HG02884 (cell line): ENCODE measurements at regions not wholly inside any gene's neighbourhood (a gene's known extent, or its start where the extent isn't known, plus 50 kb on each side); places are given as distances from the start of the nearest gene placed in this dataset.

Experiments
- ATAC-seq: cut with Tn5 transposase; IDR thresholded peaks from one replicate; pipeline ENCODE4 v1.9.1; 2021; ENCODE audit warnings: mild to moderate bottlenecking, moderate library complexity; ENCODE audit not compliant: unreplicated experiment

DNA sequence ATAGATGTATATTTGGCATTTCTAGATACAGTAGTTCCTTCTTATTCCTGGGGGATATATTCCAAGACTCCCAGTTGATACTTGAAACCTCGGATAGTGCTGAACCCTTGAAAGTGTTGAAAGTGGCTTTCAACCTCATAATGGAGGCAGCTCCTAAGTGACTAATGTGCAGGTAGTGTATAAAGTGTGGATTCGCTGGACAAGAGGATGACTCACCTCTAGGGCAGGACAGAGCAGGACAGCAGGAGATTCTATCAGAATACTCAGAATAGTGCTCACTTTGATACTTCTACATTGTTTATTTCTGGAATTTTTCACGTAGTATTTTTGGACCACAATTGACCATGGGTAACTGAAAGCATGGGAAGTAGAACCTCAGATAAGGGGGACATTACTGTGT is 1138.9 kb upstream of the WWC1 start:
- ATAC-seq: no peak

DNA sequence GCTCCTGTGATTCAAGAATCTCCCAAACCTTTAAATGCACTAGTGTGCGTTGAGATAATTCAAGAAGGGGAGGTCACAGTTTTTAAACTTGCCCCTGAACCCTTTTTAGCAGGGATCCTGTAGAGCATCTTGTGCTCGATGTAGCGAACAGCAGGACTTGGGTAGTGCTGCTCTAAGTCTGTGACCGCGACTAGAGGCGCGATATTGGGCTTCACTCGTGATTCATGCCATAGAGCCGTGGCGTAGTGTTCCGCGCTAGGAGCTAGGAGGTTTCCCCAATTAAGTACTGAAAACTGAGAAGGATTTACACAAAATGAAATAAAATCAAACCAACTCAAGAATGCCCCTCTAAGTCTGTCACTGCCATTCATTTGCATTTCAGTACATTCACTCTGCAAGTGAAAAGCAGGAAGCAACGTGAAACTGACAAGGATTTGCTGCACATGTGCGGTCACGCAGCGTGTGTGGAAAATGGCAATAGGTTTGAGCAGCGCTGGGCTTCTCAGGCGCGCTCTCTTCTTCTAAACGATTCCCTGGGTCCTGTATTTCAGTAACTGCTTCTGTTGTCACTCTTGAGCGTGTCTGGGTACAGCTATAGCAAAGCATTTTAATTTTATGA is 1135.9 kb upstream of the WWC1 start:
- ATAC-seq: no peak

DNA sequence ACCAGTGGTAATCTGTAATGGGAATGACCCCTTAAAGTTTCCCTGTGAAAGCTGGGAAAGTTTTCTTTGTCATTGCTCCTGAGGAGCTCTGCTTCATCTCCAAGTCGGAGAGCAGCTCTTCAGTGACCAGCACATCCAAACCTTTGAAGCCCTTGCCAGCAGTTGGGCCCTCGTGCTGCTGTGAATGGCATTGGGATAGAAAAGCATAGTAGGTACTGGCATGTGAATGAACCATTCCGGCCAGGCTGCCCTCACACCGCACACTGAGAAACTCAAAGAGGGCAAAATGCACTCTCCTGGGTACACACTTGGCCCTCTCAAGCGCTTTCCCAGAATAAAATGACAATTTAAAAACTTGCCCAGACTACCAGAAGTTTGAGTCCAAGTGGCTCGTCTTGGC is 1135.0 kb upstream of the WWC1 start:
- ATAC-seq: no peak

DNA sequence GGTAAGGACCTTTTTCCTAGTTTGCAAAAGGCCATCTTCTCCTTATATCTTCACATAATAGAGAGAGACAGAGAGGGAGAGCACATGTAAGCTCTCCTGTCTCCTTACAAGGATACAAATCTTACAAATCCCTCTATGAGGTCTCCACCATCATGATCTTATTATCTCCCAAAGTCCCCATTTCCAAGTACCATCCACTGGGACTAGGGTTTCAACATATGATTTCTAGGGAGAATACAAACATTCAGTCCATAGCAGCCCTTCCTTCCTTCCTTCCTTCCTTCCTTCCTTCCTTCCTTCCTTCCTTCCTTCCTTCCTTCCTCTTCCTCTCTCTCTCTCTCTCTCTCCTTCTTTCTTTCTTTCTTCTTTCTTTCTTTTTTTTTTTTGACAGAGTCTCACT is 1132.9 kb upstream of the WWC1 start:
- no peak for ATAC-seq

DNA sequence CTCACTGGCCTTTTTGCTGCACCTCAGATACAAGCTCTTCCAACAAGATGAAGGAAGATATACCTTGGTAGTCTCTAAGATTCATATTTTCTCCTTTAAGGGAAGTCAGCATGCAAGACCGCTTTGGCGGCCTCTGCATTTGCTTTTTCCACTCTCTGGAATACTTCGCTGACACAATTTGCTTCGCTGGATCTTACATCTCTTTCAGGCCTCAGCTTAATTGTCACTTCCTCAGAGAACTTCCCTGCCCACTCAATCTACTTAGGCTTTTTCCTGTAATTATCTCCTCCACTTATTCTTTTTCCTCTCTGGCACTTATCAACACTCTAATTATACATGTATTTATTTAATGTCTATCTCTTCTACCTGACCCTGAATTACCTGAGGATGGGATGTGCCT is 1131.1 kb upstream of the WWC1 start:
- ATAC-seq: no peak

DNA sequence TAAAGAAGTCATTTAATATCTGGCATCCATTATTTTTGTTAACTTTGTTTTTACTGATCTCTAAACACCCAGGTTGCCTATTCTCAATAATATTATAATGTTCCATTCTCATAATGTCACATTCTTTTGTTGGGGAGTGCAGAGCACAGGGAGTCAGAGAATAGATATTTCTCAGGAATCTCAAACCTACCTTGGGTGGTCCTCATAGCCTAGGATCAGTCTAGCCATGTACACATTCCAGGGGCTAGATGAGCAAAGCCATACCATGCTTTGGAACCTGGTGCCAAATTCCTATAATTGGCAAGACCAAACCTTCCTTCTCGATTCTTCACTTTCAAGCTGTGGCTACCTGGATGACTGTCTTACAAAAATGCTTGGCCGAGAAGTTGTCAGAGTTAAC is 1124.7 kb upstream of the WWC1 start:
- no peak for ATAC-seq

DNA sequence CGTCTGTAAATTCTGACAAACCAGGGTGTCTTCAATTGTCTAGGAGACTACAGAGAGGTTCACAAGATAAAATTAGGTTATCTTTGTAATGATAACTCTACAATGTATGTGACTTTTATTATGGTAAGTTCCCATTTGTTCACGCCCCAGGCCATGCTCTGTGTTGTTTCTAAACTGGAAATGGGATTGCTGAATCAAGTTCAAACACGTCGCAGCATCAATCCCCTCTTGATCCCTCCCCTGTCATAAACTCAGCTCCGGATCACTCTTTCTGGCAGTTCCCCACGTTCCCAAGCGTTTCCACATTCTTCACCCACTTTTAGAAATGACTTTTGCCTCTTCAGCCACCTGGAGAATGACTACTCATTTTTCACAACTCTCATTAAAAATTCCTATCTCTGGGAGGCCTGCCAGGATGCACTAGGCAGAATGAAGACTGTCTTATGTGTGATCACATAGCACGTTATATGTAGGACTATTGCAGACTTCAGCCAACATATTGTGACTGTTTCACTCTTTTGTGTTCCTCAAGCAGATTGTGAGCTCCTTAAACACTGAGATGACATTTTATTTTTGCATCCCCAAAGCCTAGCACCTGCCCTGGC is 1124.2 kb upstream of the WWC1 start:
- no peak for ATAC-seq

DNA sequence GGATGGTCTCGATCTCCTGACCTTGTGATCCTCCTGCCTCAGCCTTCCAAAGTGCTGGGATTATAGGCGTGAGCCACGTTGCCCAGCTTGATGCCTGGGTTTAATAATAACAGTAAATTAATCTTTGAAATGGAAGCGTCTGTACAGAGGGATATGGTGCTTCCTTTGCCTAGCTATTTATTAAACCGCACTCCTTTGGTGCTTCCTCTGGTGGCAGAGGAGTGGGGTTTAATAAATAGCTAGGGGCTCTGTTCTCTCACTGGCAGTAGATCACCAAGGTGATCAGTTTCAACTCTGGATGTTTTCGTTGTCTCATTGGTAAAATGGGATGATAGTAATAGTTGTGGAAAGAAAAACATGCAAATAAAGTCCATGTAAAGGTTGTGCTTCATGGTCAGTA is 1122.5 kb upstream of the WWC1 start:
- ATAC-seq: no peak

DNA sequence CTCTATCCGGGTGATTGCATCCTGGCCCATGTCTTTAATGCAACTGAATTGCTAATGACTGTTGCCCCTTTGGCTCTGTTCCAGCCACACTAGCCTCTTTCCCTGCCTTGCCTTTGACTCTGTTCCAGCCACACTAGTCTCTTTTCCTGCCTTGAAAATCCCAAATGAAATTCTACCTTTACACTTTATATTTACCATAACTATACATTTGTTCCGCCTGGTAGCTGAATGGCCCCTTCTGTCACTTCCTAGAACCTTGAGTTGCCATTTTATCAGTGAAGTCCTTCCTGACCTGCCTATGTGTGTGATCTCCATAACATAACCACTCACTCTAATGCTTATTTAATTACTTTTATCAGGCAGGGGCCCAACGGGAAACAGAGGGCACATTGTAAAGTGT is 1120.4 kb upstream of the WWC1 start:
- ATAC-seq: no peak

DNA sequence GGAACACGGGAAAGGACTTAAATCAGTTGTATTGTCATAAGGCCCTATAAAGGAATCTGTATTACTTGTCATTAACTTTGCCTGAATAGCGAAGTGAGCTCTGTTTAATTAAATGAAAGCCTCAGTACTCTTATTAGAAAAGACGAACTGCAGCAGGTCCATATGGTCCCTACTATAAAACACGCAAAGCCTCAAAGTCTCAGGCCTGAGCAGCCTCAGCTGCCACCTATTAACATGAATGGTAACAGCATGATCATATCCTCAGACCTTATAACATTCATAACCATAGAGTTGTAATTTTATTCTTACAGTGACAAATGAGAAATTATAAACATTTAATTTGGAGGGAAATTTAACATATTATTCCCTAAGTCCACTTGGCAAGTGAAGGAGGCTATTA is 1113.7 kb upstream of the WWC1 start:
- ATAC-seq: no peak

DNA sequence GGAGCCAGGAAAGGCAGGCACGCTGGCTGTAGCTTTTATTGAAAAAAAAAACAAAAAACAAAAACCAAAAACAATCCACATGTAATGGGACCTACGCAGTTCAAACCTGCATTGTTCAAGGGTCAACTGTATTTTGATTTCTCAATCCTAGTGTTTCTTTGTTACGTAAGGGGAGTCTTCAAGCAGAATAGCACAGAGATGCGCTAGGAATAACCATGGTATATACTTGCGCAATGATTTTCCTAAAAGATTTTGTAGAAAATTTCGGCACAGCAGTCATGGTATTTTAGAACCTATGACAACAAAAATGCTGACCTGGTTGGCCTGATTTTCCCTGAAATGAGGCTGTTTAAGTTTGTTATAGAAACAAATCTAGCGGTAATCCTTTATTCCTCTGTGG is 1110.5 kb upstream of the WWC1 start:
- ATAC-seq: no peak

DNA sequence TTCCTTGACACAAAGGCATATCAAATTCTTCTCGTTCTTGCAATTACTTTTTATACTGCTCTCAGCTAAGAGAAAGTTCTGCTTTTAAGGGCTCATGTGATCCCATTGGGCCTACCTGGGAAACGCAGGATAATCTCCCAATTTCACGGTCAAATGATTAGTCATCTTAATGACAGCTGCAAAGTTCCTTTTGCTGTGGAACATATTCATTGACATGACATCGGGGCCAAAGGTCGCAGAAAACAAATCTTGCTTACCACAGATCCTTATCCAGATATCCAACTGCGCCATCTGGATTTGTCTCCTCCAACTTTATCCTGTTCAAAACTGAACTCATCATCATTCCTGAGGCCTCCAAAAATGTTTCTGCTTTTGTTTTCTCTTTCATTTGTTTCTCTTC is 1085.6 kb upstream of the WWC1 start:
- no peak for ATAC-seq

DNA sequence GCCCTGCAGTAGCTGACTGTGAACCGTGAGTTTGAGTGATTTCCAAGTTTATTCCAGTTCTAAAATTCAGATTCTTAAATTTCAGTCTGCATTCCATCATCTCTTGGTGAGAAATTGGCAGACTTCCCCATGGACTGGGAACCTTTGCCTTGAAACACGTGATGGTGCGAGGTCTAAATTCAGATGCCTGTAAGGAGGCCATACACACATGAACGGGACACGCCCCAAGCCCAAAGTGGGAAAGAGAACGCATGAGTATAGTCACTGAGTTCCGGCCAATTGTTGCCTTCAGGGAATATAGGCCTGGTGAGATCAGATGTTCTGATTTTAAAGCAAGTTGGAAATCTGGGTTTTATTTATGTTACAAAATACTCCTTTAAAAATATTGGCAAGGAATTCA is 1084.4 kb upstream of the WWC1 start:
- no peak for ATAC-seq

DNA sequence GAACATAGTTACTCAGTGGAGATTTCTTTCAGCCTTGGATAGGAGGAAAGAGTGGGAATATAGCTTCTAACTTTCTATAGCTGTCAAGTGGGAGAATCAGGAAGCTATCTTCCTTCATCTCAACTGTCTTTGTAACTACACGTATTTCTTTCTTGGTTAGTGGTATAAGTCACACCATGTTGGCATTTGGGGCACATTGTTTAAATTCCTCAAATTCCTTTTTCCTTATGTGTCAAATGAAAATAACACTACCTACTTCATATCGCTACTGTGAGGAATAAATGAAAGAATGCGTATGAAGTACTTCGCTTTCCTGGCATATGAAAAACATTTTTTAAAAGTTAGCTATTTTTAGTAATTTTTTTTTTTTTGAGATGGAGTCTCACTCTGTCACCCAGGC is 1082.5 kb upstream of the WWC1 start:
- no peak for ATAC-seq

DNA sequence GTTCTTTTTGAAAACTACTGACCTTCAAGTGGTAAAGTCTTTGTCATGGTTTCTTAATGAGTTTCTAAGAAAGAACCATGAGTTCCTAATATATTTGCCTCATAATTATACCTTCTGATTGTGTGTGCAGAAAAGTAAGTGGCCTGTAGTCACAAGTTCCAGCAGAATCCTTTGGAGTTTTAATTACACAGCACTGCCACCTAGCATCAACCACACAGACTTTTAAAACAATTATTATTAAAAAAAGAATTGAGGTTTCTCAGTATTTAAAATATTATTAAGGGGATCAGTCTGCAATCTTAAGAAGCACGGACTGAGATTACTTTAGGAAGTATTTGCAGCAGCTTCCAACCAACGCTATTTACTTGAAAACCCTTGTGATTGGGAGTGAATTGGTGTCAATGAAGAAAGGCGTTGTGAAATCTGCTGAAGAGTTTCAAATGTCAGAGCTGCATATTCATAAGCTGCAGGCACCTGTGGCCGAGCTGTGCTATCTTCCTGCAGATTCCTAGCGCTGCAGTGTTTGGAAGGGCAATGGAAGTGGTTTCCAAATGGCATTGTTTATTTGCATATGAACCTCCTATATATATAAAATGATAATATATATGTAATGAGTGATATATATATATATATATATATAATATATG is 1074.2 kb upstream of the WWC1 start:
- ATAC-seq: no peak

DNA sequence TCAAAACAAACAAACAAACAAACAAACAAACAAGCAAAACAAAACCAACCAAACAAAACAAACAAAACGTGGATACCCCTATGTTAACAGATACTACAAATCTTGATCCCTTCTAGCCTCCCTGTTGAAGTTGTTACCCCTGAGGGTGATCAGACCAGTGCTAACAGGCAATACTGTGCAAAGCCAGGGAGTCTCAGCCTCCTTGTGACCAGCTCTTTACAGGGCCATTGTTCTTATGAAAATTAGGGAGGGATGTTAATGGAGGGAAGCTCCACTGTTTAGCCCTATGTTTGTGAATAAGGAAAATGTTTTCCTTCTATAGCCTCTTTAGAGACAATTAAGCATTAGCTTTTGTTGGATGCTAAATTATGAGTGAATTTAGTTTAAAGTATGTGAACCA is 1072.1 kb upstream of the WWC1 start:
- no peak for ATAC-seq

DNA sequence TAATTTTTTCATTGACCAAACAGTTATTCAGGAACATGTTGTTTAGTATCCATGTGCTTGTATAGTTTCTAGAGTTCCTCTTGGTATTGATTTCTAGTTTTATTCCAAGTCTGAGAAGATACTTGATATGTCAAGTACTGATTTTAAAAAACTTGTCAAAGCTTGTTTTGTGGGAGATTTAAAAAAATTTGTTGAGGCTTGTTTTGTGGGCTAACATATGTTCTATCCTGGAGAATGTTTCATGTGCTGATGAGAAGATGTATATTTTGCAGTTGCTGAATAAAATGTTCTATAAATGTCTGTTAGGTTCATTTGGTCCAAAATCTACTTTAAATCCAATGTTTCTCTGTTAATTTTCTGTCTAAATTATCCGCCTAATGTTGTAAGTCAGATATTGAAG is 1065.1 kb upstream of the WWC1 start:
- ATAC-seq: no peak

DNA sequence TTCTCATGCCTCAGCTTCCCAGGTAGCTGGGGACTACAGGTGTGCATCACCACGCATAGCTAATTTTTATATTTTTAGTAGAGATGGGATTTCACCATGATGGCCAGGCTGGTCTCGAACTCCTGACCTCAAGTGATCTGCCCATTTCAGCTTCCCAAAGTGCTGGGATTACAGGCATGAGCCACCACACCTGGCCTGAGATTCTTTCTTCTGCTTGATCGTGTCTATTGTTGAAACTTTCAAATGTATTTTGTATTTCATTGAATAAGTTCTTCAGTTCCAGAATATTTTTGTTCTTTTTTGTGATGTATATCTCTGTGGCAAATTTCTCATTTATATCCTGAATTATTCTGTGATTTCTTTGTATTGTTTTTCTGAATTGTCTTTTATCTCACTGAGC is 1063.3 kb upstream of the WWC1 start:
- no peak for ATAC-seq

DNA sequence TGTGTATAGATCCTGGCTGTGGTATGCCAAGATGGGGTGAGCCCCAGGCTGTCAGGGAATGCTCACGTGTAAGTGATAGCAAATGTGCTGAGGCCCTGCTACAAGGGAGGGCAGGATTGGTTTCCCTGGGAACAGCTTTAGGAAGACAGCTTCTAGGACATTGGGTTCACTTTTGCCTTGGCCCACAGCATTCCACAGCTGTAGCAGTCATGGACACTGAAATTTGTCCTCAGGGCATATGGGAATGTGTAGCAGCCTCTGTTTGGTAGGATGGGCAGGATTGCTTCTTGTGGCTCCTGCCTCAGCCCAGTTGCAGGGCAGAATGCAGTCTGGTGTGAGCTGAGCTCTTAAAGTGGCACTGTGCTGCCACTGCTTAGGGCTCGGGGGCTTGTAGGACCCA is 1061.7 kb upstream of the WWC1 start:
- ATAC-seq: no peak

DNA sequence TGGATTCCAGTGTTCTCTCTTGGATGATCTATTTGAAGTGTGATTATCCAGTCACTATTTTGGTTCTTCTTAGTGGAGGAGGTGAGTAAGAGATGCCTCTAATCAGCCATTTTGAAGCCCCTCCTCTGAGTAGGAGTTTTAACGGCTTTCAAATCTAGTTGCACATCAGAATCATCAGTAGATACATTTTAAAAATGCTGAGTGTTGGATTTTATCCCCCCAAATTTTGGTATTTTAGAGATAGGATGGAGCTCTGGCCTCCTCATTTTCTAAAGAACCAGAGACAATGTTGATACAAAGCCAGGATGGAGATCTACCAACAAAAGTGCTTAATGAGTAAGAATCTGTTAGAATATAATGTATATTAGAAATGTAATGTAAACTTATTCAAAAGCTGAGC is 1061.0 kb upstream of the WWC1 start:
- no peak for ATAC-seq

DNA sequence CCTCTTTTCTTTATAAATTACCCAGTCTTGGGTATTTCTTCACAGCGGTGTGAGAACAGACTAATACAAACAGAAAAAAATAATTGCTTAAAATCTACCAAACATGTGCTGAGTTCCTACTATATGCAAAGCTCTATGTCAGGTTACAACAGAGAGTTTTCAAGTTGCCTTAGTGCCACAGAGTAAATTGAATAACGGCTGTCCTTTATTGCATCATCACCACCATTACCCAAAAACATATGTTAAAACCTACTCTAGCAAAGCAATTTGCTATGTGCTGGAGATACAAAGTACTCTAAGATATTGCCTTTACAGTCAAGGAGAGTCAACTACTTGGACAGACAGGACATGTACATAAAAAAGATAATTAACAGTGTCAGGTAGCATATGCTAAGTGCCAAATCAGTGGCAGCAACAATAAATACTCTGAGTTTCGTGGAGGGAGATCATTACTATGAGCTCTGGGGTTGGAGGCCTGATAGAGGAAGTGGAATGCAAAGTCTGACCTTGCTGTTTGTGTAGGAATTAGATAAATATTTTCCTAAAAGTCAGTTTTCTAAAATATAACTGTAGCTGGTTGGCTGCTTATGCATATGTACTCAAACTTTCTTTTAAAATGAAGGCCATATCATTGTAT is 1058.7 kb upstream of the WWC1 start:
- no peak for ATAC-seq

DNA sequence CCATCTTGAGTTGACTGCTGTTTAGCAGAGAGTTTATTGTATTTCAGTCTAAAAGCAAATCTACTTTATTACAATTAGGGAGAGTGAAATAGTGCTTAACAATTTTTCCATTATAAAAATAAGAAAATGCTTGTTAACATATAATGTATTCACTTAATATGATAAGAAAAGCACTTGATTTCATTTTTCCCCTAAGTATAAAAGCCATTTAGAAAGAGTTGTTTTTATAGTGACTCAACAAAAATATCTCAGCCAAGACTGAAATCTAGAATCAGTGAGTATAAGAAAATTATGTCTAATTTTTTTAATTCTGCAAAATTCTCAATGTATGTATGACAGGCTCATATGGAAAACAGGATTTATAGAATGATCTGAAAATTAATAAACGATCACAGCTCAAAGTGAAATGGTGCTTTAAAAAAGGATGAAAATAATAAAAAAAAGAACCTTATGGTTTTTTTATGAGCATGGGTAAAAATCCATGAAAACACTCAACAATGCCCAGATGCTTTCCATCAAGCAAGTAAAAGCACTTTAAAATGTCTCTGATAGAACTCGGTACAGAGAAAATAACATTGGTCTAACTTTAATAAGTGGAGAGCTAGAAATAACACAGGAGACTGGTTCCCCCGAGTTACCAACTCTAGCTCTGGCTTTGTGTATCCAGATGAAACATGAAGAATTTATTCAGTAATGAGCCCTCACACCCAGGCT is 1057.8 kb upstream of the WWC1 start:
- ATAC-seq: no peak
